ENCODE measurements at regions not wholly inside any gene's neighbourhood (a gene's known extent, or its start where the extent isn't known, plus 50 kb on each side); places are given as distances from the start of the nearest gene placed in this dataset.
"Not testable (repeated sequence)": the region's sequence is repeated elsewhere in the genome, so short reads cannot be mapped to it uniquely, and the experiment has no call there.

GRCh38 chr4:19580095-19580494 lies 671.6 kb upstream of the SLIT2 start:
- no peak for DNase-seq

DNA sequence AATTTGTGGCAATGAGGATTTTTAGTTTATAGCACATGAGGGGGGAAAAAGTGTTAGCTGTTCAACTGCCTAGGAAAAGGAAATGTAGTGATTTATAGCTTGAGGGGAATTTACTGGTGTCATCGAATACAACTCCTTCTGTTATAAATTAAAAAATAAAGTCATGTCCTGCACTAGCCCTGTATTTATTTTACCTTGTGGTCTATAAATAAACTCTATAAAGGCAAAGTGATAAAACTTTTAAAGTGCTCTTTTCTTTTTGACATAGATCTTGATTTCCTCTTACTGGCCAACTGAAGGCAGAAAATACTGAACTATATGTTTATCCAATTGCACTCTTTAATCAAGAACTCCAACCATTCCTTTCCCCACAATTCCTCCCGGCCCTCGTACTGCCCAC lies 672.1 kb upstream of the SLIT2 start:
- no peak for DNase-seq

GRCh38 chr4:19577097-19577496 lies 674.6 kb upstream of the SLIT2 start:
- DNase-seq: no peak

DNA sequence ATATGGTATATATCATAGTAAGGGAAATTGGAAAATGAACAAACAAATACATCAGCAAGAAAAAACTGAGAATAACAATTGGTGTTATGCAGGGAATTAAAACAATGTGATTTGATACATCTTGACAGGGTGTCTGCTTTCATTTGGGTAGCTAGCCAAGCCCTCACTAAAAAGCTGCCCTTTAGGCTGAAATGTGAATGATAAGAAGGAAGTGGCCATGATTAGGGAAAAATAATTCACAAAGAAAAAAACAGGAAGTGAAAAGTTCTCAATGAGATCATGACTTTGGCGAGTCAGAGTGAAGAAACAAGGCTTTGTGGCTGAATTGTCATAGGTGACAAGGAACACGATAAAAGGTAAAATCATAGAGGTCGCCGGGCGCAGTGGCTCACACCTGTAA lies 675.8 kb upstream of the SLIT2 start:
- DNase-seq: peak in 2 of 4 experiments; percentile 1 to 10

- DNase-seq: no peak
Observed at GRCh38 chr4:19566041-19566440, 685.7 kb upstream of the SLIT2 start.

GRCh38 chr4:19562456-19562855 lies 689.2 kb upstream of the SLIT2 start:
- no peak for DNase-seq

DNA sequence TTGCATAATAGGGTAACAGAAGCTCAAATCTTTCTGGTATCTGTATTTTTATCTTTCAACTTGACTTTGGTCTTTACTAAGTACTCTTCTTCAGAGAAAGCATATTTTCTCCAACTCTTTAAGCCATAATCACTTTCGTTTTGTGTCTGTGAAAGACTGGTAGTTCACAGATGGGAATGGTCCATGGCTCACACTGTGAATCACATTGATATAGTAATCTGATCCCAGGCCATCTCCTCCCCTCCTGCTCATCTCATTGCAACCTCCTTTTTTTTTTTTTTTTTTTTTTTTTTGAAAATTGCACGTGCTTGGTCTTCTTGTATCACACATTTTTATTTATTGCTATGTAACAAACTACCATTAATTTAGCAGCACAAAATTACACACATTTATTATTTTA lies 694.5 kb upstream of the SLIT2 start:
- DNase-seq: no peak

GRCh38 chr4:19556276-19556675 lies 695.4 kb upstream of the SLIT2 start:
- DNase-seq: not testable (repeated sequence)

DNA sequence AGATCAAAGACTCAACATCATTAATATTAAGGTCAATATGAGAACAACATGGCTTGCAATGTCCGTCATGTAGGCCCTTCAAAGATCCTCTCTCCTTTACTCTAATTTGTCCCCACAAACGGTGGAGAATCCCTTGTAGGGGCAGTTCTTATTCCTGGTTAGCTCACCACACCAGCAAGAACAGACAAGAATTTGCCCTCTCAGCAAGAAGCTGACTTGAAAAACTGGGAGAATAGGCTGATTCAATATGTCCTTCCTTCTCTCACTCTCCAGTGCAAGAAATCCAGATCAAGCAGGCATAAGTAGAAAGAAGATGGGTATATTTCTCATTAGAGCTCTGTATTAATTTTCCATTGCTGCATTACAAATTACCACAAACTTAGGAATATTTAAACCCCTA lies 704.2 kb upstream of the SLIT2 start:
- no peak for DNase-seq

DNA sequence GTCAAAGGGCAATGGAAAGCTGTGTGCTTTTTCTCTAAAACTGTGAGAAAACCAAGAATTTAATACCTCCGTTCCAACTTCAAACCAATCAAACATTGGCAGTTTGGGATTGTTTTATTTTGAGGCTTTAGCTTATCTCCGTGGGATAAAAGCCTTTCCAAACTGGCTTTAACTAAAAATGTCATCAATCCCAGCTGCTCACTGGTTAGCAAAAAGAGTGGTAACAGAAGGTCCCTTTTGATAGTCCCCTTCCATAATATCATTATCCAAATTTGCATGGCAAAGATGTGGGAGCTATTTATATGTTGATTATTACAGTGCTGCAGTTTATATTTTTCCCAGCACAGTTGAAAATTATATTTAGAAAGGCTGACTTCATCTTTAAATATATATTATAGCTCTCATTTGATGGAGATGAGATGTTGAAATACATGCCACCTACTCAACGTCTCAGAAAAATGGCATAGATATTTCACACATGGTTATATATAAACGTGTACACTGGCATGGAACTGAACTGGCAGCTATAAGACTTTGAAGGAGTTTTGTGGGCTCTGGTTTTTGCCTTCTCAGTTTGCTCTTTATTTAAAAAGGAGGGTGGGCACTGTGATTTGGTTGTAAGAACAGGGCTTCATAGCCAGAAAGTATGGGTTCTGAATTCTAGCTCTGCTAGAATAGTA lies 707.1 kb upstream of the SLIT2 start:
- no peak for DNase-seq

DNA sequence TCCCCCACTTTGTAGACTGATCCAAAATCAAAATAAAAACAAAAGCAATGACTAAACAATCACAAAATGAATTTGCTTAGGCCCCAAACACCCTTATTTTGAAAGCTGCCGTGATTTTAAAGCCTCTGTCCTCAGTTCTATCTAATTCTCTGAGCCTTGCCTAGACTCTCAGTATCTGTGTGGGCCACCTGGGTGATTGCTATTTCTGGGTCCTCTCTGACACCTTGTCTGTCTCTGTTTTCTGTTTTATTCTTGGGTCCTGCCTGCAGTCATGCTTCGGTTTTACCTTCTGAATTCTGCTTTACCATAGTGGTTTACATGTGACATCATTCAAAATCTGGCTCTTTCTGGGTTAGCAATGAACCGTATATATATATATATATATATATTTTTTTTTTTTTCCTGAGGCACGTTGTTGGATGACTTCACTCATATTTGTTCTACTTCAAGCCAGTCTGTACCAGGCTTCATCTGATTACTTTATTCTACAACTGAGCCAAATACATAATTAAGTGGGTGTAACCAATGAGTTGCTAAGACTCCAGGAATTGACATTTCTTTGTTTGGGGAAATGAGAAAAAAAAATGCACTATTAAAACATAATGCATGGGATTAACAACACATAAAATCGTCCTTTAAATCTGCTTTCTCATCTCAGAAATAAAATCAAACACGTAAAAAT lies 710.7 kb upstream of the SLIT2 start:
- DNase-seq: no peak

DNA sequence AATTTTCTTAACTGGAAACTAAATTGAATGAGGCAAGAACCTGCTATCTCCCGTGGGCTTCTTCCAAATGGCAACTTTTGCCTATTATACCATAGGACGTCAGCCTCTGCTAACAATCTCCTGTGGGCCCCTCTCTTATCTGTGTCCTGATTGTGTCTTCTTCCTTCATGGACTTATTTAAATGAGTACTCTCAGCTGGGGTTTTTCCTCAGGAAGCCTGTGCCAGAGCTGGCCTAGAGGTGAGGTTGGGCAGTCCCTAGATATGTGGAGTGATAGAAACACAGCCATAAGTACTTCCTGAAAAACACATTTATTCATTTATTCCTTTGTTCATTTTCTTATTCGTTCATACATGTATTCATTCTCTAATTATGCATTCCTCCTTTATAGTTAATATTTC lies 712.5 kb upstream of the SLIT2 start:
- DNase-seq: no peak

GRCh38 chr4:19534159-19534558 lies 717.5 kb upstream of the SLIT2 start:
- no peak for DNase-seq

DNA sequence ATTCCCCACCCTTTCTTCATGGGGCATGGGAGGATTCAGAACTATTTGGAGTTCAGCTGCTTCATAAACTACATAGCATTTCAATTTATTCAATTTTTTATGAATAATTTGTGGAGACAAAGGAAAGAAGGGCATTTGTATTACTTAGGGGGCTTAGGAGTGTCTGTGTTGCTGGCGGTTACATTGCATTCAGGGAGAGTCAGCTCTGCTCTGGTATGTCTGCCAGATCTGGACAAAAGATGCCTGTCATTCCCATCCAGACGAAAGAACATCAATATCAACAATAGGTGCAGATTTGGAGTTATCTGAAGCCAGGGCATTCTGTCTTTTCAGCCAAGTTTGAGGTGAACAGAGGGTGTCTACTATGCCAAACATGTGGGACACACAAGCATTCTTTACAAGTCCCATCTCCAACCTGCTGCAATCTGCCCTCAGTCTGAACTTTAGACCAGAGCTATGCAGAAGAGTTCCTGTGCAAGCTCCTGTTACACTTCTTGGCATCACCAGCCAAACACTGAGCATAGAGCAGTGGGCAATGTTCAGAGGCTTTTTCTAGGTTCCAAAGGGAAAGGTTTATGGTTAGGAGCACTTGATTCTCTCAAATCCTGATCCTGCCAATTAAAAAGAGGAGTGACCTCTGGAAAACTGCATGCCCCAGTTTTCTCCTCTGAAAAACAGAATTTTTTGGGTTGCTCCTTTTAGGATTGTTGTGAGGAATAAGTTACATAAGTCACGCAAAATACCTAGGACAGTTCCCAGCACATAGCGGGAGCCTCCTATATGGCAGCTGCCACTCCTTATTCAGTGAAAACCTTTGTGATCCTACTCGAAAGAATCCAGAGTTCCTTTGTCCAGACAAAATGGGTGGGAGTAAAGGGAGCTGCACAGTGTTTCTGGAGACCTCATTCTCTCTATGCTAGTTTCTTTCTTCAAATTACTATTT lies 719.5 kb upstream of the SLIT2 start:
- no peak for DNase-seq

DNA sequence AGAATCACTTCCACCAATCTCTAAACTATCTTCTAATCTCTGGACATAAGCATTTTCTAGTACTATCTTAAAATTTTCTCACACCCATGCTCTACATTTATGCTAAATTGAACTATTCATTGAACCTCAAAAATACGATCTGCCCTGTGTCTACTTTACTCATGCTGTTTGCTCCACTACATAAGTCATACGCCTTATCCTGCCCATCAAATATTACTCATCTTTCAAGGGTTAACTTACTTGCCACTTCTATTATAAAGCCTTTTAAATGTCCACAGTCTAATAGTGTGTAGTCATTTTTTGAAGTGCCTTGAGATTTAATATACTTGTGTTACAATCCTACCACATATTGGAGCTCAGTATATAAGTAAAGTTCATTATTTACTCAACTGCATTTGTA lies 727.7 kb upstream of the SLIT2 start:
- no peak for DNase-seq

DNA sequence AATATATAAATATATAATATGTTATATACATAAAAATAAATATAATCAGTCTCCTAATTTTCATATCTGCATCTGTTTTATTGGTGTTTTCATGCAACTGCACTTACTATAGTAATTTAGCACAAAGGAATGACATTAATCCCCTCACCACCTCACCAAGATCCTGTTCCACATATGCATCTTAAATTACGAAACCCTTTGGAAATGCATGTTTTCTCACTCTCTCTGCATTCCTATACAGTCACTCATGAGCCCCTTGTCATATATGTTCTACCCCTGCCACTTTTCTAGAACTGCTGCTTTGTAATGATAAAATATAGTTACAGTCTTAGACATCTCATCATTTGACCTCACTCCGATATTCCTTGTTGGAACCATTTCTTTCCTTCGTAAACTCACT lies 728.7 kb upstream of the SLIT2 start:
- DNase-seq: no peak

GRCh38 chr4:19520939-19521520 lies 730.7 kb upstream of the SLIT2 start:
- no peak for DNase-seq

GRCh38 chr4:19514276-19515070 lies 737.2 kb upstream of the SLIT2 start:
- DNase-seq: no peak

DNA sequence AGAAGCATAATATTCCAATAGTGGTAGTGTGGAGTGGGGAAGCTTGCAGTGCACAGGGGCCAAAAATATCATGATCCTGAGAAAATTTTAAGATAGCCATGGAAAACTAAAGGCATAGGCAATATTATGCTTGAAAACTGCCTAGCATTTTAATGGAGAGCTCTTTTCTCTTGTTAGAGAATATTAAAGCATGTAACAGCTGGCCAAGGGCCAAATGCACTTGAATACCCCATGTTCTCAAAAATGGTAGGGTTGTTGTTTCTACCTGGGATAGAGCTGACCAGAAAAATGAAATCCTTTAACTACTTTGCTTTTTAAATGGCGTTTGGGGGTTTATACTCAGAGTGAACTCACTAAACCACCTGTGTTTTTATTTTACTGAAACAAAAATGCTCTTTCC lies 739.6 kb upstream of the SLIT2 start:
- no peak for DNase-seq

GRCh38 chr4:19510993-19511392 lies 740.7 kb upstream of the SLIT2 start:
- no peak for DNase-seq

- DNase-seq: no peak
Observed at GRCh38 chr4:19508442-19508841, 743.3 kb upstream of the SLIT2 start.

DNA sequence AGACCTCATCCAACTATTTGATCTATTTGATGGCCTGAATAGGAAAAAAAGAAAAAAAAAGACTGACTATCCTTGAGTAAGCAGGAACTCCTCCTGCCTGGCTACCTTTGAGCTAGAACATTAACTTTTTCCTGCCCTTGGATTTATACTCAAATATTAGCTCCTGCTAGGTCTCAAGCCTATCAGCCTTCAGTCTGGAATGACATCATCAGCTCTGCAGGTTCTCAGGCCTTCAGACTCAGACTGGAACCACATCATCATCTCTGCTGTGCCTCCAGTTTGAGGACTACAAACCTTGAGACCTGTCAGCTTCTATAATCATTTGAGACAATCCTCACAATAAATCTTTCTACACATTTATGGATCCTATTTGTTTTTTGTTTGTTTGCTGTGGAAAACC lies 754.0 kb upstream of the SLIT2 start:
- no peak for DNase-seq

All from suppressor macrophage (primary cell).